MG63 (cell line): ENCODE measurements at regions not wholly inside any gene's neighbourhood (a gene's known extent, or its start where the extent isn't known, plus 50 kb on each side); places are given as distances from the start of the nearest gene placed in this dataset.

ENCODE experiments used
- DNase-seq: peaks from one replicate; pipeline ENCODE4 v3.0.0-alpha.2; 2020
- H3K27me3 ChIP-seq: fragments of 250-450 bp; sonication (Bioruptor Pico); 2 replicates; pipeline ENCODE4 v1.5.1; 2020; ENCODE audit warnings: mild to moderate bottlenecking, moderate library complexity
- H3K36me3 ChIP-seq: fragments of 250-450 bp; sonication (Bioruptor Pico); 2 replicates; pipeline ENCODE4 v1.5.1; 2020; ENCODE audit warnings: mild to moderate bottlenecking, moderate library complexity
- H3K4me3 ChIP-seq: fragments of 250-450 bp; sonication (Bioruptor Pico); 2 replicates; pipeline ENCODE4 v1.5.1; 2020; ENCODE audit warnings: mild to moderate bottlenecking, moderate library complexity
- H3K9me3 ChIP-seq: fragments of 250-450 bp; sonication (Bioruptor Pico); 2 replicates; pipeline ENCODE4 v1.5.1; 2020; ENCODE audit warnings: mild to moderate bottlenecking, moderate library complexity

- H3K36me3 ChIP-seq, result no peaks in the 10 kb centered on the region
- no peak for DNase-seq
- peaks cover 5% of the 10 kb centered on the region; the same call in 1 of the 2 replicates for H3K9me3 ChIP-seq
- H3K4me3 ChIP-seq, result no peak overlapping the region
- H3K27me3 ChIP-seq, result no peaks in the 10 kb centered on the region
Measured at GRCh38 chr21:28257276-28257675, 735.4 kb downstream of the LTN1 start.

GRCh38 chr21:28256837-28257236 lies 735.8 kb downstream of the LTN1 start:
- Histone ChIP-seq H3K36me3 (no peaks in the 10 kb centered on the region), H3K4me3 (no peak overlapping the region)
- DNase-seq, result no peak

GRCh38 chr21:28256420-28256831 lies 736.3 kb downstream of the LTN1 start:
- no peak overlapping the region for H3K4me3 ChIP-seq
- no peaks in the 10 kb centered on the region for H3K27me3 ChIP-seq
- peaks cover 5% of the 10 kb centered on the region; the same call in 1 of the 2 replicates for H3K9me3 ChIP-seq
- H3K36me3 ChIP-seq, result no peaks in the 10 kb centered on the region
- DNase-seq, result no peak

More at GRCh38 chr21:28256837-28257236, 735.8 kb downstream of the LTN1 start:
- Histone ChIP-seq H3K27me3 (no peaks in the 10 kb centered on the region), H3K9me3 (peaks cover 5% of the 10 kb centered on the region; the same call in 1 of the 2 replicates)

GRCh38 chr21:28253961-28254360 lies 738.7 kb downstream of the LTN1 start:
- Histone ChIP-seq H3K9me3 (peaks cover 2% of the 10 kb centered on the region; the same call in 1 of the 2 replicates), H3K36me3 (0 out of 2 replicates have a peak, but pooled peaks cover 3% of the 10 kb centered on the region), H3K4me3 (no peak overlapping the region), H3K27me3 (no peaks in the 10 kb centered on the region)
- no peak for DNase-seq

GRCh38 chr21:28253338-28253737 lies 739.3 kb downstream of the LTN1 start:
- H3K4me3 ChIP-seq, result no peak overlapping the region
- no peaks in the 10 kb centered on the region for H3K27me3 ChIP-seq
- peak; percentile 17 for DNase-seq
- H3K9me3 ChIP-seq, result peaks cover 1% of the 10 kb centered on the region; the same call in 1 of the 2 replicates
- 0 out of 2 replicates have a peak, but pooled peaks cover 3% of the 10 kb centered on the region for H3K36me3 ChIP-seq

- DNase-seq, result no peak
Measured at GRCh38 chr21:28252928-28253327, 739.7 kb downstream of the LTN1 start.

GRCh38 chr21:28250946-28251345 lies 741.7 kb downstream of the LTN1 start:
- no peak for DNase-seq
- no peaks in the 10 kb centered on the region for H3K27me3 ChIP-seq
- H3K9me3 ChIP-seq, result no peaks in the 10 kb centered on the region; the same call in 1 of the 2 replicates
- no peak overlapping the region for H3K4me3 ChIP-seq
- 0 out of 2 replicates have a peak, but pooled peaks cover 3% of the 10 kb centered on the region for H3K36me3 ChIP-seq

More at GRCh38 chr21:28252928-28253327, 739.7 kb downstream of the LTN1 start:
- Histone ChIP-seq H3K9me3 (no peaks in the 10 kb centered on the region; the same call in 1 of the 2 replicates), H3K27me3 (no peaks in the 10 kb centered on the region), H3K4me3 (no peak overlapping the region), H3K36me3 (0 out of 2 replicates have a peak, but pooled peaks cover 3% of the 10 kb centered on the region)

GRCh38 chr21:28247454-28248020 lies 745.1 kb downstream of the LTN1 start:
- no peak for DNase-seq
- 0 out of 2 replicates have a peak, but pooled peaks cover 3% of the 10 kb centered on the region for H3K36me3 ChIP-seq
- no peaks in the 10 kb centered on the region; the same call in 1 of the 2 replicates for H3K9me3 ChIP-seq
- no peaks in the 10 kb centered on the region for H3K27me3 ChIP-seq
- no peak overlapping the region for H3K4me3 ChIP-seq

- Histone ChIP-seq H3K4me3 (no peak overlapping the region), H3K36me3 (no peaks in the 10 kb centered on the region), H3K27me3 (no peaks in the 10 kb centered on the region), H3K9me3 (no peaks in the 10 kb centered on the region)
- DNase-seq, result peak; percentile 7
Measured at GRCh38 chr21:28240586-28240985, 752.1 kb downstream of the LTN1 start.

- no peaks in the 10 kb centered on the region for H3K36me3 ChIP-seq
- H3K4me3 ChIP-seq, result no peak overlapping the region
- no peak for DNase-seq
- H3K27me3 ChIP-seq, result no peaks in the 10 kb centered on the region
- no peaks in the 10 kb centered on the region for H3K9me3 ChIP-seq
Measured at GRCh38 chr21:28239340-28239739, 753.3 kb downstream of the LTN1 start.

GRCh38 chr21:28237661-28238060 lies 755.0 kb downstream of the LTN1 start:
- Histone ChIP-seq H3K9me3 (no peaks in the 10 kb centered on the region), H3K27me3 (no peaks in the 10 kb centered on the region), H3K36me3 (no peaks in the 10 kb centered on the region), H3K4me3 (no peak overlapping the region)
- DNase-seq, result no peak

GRCh38 chr21:28235169-28235895 lies 757.3 kb downstream of the LTN1 start:
- DNase-seq, result no peak
- H3K36me3 ChIP-seq, result no peaks in the 10 kb centered on the region

GRCh38 chr21:28234326-28234725 lies 758.4 kb downstream of the LTN1 start:
- DNase-seq, result no peak
- Histone ChIP-seq H3K4me3 (no peak overlapping the region), H3K36me3 (no peaks in the 10 kb centered on the region), H3K9me3 (no peaks in the 10 kb centered on the region), H3K27me3 (no peaks in the 10 kb centered on the region)

More at GRCh38 chr21:28235169-28235895, 757.3 kb downstream of the LTN1 start:
- Histone ChIP-seq H3K4me3 (no peak overlapping the region), H3K27me3 (no peaks in the 10 kb centered on the region), H3K9me3 (no peaks in the 10 kb centered on the region)

GRCh38 chr21:28233536-28234220 lies 759.0 kb downstream of the LTN1 start:
- no peaks in the 10 kb centered on the region for H3K27me3 ChIP-seq
- DNase-seq, result no peak
- H3K36me3 ChIP-seq, result no peaks in the 10 kb centered on the region
- no peak overlapping the region for H3K4me3 ChIP-seq
- no peaks in the 10 kb centered on the region for H3K9me3 ChIP-seq

- H3K36me3 ChIP-seq, result no peaks in the 10 kb centered on the region
- DNase-seq, result no peak
- no peaks in the 10 kb centered on the region for H3K27me3 ChIP-seq
- no peaks in the 10 kb centered on the region for H3K9me3 ChIP-seq
- no peak overlapping the region for H3K4me3 ChIP-seq
Measured at GRCh38 chr21:28230559-28230958, 762.1 kb downstream of the LTN1 start.

GRCh38 chr21:28229814-28230213 lies 762.9 kb downstream of the LTN1 start:
- no peak overlapping the region for H3K4me3 ChIP-seq

GRCh38 chr21:28228636-28228995 lies 764.1 kb downstream of the LTN1 start:
- no peaks in the 10 kb centered on the region for H3K36me3 ChIP-seq
- no peak overlapping the region for H3K4me3 ChIP-seq
- no peaks in the 10 kb centered on the region for H3K9me3 ChIP-seq
- no peaks in the 10 kb centered on the region for H3K27me3 ChIP-seq
- DNase-seq, result no peak

More at GRCh38 chr21:28229814-28230213, 762.9 kb downstream of the LTN1 start:
- Histone ChIP-seq H3K36me3 (no peaks in the 10 kb centered on the region), H3K27me3 (no peaks in the 10 kb centered on the region), H3K9me3 (no peaks in the 10 kb centered on the region)
- no peak for DNase-seq
